ENCODE measurements at regions not wholly inside any gene's neighbourhood (a gene's known extent, or its start where the extent isn't known, plus 50 kb on each side); places are given as distances from the start of the nearest gene placed in this dataset.

DNA sequence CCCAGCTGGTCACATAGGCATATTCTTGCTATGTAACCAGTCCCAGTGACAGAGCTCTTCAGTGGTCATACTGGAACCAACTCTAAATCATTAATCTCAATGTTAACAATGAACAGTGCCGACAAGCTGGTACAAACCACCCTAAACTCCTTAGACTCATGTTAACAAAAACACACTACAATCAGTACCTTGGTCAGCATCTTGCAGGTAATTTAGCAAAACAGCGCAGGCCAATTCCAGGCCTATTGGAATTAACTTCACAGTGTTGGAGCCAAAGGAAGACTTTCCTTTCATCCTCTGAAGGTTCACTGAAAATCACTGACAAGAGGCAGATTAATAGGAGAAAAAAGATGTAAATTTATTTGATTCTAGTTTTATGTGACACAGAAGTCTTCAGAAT lies 396.4 kb downstream of the PIK3C3 start:
- no peaks in the 10 kb centered on the region for H3K9me3 ChIP-seq
- ATAC-seq (ENCODE audit: low FRiP score in 2 of 2) = no peak
- no peaks in the 10 kb centered on the region for H3K4me1 ChIP-seq
- H3K4me3 ChIP-seq = no peak overlapping the region
- H3K27me3 ChIP-seq = no peaks in the 10 kb centered on the region
- WGBS, 2 donors = 77 to 78% methylated on average over 2 of the region's 2 CpGs
- no peak overlapping the region for H3K27ac ChIP-seq
- no peaks in the 10 kb centered on the region for H3K36me3 ChIP-seq
- DNase-seq = no peak
- TF ChIP-seq POLR2AphosphoS5 (IDR thresholded peaks at IDR 0.05) (no peak), POLR2A (IDR thresholded peaks at IDR 0.05) (no peak), EP300 (IDR thresholded peaks at IDR 0.05) (no peak)
- TF ChIP-seq, protein P1, sequence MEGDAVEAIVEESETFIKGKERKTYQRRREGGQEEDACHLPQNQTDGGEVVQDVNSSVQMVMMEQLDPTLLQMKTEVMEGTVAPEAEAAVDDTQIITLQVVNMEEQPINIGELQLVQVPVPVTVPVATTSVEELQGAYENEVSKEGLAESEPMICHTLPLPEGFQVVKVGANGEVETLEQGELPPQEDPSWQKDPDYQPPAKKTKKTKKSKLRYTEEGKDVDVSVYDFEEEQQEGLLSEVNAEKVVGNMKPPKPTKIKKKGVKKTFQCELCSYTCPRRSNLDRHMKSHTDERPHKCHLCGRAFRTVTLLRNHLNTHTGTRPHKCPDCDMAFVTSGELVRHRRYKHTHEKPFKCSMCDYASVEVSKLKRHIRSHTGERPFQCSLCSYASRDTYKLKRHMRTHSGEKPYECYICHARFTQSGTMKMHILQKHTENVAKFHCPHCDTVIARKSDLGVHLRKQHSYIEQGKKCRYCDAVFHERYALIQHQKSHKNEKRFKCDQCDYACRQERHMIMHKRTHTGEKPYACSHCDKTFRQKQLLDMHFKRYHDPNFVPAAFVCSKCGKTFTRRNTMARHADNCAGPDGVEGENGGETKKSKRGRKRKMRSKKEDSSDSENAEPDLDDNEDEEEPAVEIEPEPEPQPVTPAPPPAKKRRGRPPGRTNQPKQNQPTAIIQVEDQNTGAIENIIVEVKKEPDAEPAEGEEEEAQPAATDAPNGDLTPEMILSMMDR (IDR thresholded peaks at IDR 0.05) = no peak

DNA sequence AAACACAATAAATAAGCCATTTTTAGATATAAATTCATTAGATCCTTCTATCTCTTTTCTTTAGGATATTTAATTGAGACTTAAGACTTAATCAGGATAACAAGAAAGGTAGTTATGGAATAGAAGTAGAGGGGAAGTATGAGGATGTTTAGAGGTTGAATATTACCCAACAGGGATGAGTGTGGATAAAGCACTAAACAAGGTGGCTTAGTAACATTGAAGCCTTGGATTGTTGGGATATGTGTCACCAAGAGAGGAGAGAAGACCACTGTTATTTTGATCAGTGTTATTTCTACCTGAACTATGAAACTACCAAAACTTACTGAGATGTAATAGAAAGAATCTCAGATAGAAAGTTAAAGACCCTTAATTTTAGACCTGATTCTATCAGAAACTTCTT lies 405.7 kb downstream of the PIK3C3 start:
- Histone ChIP-seq H3K36me3 (no peaks in the 10 kb centered on the region), H3K4me1 (no peaks in the 10 kb centered on the region), H3K9me3 (no peaks in the 10 kb centered on the region), H3K27me3 (no peaks in the 10 kb centered on the region), H3K4me3 (no peak overlapping the region), H3K27ac (no peak overlapping the region)
- TF ChIP-seq, protein P1 (IDR thresholded peaks at IDR 0.05) = no peak
- no peak for ATAC-seq (ENCODE audit: low FRiP score in 2 of 2)
- DNase-seq = no peak

DNA sequence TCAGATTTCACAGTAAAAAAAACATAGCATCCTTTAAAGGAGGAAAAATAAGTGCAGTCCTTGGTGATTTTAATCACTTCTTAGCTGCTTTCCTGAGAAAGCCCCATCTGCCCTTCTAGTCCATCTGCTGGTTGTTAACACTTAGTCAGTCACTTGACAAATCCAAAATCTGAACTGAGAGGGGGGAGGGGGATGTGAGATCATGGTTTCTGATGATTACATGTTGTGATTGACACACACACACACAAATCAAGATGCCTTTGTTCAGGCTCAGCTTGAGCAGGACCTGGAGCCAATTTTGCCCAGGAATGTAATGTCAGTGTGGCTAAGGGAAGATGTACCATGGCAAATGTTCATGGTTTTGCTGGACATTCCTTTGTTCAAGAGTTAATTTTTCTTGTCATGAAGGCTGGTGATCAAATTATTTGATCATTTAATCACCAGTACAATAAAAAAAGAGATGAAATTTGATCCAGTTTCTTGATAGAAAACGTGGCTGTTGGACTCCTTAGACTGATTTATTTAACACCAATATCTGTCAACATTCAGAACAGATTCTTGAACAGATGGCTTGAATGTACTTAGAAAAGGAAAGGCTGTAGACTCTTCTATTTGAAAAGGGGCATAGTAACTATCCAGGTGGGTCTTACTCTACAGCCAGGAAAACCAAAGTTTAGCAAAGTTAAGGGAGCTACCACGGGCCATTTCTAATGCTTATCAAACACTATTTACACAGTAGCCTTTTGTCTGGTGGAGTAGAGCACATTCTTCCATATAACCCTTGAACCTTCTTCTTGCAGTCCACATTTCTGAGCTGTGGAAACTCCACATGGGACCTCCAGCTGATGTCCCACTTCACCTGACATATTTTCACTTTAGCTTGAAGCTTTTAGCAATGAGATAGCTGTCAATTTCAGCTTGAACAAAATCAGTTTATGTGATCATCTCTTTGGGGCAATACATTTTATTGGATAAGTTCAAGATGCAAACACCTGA lies 408.7 kb downstream of the PIK3C3 start:
- ATAC-seq (ENCODE audit: low FRiP score in 2 of 2) (no peak), DNase-seq (no peak)
- no peak overlapping the region for H3K27ac ChIP-seq
- H3K36me3 ChIP-seq = no peaks in the 10 kb centered on the region
- no peak overlapping the region for H3K4me3 ChIP-seq
- no peaks in the 10 kb centered on the region for H3K4me1 ChIP-seq
- TF ChIP-seq POLR2A (IDR thresholded peaks at IDR 0.05) (no peak), POLR2AphosphoS5 (IDR thresholded peaks at IDR 0.05) (no peak)
- H3K9me3 ChIP-seq = no peaks in the 10 kb centered on the region
- WGBS, 2 donors = 20 to 33% methylated on average over 2 of the region's 2 CpGs
- no peaks in the 10 kb centered on the region for H3K27me3 ChIP-seq

DNA sequence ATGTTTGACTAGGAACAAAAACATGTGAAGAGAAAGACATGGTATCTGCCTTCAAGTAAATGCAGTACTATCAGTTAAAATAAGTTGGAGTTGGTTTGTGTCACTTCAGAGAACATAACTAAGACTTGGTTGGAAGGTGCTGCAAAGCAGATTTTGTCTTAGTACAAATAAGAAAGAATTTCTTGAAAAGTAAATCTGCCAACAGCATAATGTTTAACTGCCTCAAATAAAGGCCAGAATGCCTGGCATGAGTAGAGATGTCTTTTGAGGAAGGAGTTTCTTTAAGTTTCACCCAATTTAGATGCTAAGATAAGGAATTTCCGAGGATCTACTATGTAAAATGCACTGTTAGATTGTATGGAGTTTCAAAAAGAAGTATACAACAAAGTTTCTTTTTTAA lies 409.7 kb downstream of the PIK3C3 start:
- H3K4me3 ChIP-seq = no peak overlapping the region
- no peaks in the 10 kb centered on the region for H3K4me1 ChIP-seq
- no peaks in the 10 kb centered on the region for H3K27me3 ChIP-seq
- H3K9me3 ChIP-seq = no peaks in the 10 kb centered on the region
- 37 to 44% methylated on average over 1 of the region's 1 CpG for WGBS, 2 donors
- ATAC-seq (ENCODE audit: low FRiP score in 2 of 2) (no peak), DNase-seq (no peak)
- H3K27ac ChIP-seq = no peak overlapping the region
- TF ChIP-seq EP300 (IDR thresholded peaks at IDR 0.05) = no peak
- TF ChIP-seq POLR2A (IDR thresholded peaks at IDR 0.05) = no peak
- TF ChIP-seq, protein P1 (IDR thresholded peaks at IDR 0.05) = no peak
- H3K36me3 ChIP-seq = no peaks in the 10 kb centered on the region

DNA sequence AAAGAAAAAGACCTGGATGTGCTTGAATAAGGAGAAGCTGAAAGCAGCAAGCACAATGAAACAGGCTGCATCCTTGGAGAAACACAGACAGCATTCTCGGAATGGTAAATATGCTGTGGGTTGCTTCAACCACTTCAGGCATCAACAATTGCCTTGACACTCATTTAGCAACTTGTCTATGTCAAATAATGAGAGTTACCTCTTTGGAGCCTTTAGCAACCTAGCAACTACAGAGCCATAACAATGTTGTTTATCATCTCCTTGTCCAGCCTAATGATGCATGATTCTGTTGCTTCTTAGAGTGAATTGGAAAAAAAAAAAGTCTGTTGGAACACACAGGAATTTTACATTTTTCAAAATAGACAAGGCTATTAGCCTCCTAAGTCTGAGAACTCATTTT lies 410.6 kb downstream of the PIK3C3 start:
- no peak for ATAC-seq (ENCODE audit: low FRiP score in 2 of 2)
- TF ChIP-seq EP300 (IDR thresholded peaks at IDR 0.05) (no peak), POLR2A (IDR thresholded peaks at IDR 0.05) (no peak), POLR2AphosphoS5 (IDR thresholded peaks at IDR 0.05) (no peak)
- TF ChIP-seq, protein P1 (IDR thresholded peaks at IDR 0.05) = no peak
- H3K9me3 ChIP-seq = no peaks in the 10 kb centered on the region
- H3K36me3 ChIP-seq = no peaks in the 10 kb centered on the region
- H3K4me1 ChIP-seq = no peaks in the 10 kb centered on the region
- no peaks in the 10 kb centered on the region for H3K27me3 ChIP-seq
- H3K27ac ChIP-seq = no peak overlapping the region
- DNase-seq = no peak
- H3K4me3 ChIP-seq = no peak overlapping the region
- WGBS, 2 donors = 32 to 40% methylated on average over 1 of the region's 1 CpG

Data from upper lobe of left lung (tissue), 6 donors.